ENCODE measurements at regions not wholly inside any gene's neighbourhood (a gene's known extent, or its start where the extent isn't known, plus 50 kb on each side); places are given as distances from the start of the nearest gene placed in this dataset.
A peak's percentile ranks its signal among the peaks of the same experiment; 100 is the strongest.
"Not testable (repeated sequence)": the region's sequence is repeated elsewhere in the genome, so short reads cannot be mapped to it uniquely, and the experiment has no call there.

GRCh38 chr17:70891306-70891705, 722.0 kb downstream of the KCNJ2 start:
- DNase-seq, result no peak

- DNase-seq, result no peak
Measured at GRCh38 chr17:70892527-70892926, 723.2 kb downstream of the KCNJ2 start.

DNA sequence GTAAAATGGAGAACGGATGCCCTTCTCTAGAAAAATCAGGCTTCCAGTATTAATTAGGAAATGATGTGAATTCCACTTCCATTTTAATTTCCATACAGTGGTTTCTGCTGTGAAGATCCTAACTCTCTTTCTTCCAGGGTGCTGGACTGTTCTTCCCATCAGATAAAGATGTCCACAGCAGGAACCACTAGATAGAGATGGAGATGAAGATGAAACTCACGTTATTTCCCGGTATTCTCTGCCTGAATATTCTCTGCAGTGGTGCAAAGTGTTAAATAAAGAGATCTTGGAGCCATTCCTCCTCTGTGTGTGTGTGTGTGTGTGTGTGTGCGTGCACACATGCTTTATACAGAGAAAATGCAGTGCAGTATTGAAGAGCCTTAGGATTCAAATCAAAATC, 727.5 kb downstream of the KCNJ2 start:
- DNase-seq, result peak; percentile 3

DNA sequence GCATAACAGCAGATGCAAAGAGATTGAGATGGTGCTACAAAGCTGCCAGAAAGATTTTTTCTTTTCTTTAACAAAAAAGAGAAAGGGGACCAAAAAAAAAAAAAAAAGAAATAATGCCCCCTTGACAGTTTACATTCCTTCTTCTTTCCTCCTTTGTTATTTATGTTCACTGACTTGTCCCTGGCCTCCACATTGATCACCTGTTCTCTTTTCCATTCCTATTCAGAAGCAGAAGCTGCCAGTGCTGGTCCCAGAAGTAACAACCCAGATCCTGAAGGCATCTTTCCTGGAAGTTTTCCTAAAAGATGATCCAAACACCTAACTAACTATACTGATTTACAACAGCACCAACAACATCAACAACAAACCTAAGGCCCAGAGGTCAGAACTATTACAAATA, 728.1 kb downstream of the KCNJ2 start:
- DNase-seq, result no peak

DNA sequence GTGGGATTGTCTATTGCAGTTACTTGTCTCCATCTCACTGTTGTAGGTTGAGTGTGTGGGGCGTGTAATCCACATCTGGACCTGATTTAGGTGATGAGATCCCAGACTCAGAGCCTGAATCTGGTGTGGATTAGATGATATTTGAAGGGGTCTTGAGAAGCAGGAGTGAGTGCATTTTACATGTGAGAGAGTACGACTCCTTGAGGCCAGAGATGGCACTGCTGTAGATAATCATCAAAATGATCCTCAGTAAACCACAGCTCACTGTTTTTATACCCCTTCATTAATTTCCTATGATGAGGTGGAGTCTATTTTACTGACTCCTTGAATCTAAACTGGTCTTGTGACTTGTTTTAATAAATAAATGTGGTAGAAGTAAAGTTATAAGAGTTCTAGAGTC, 732.5 kb downstream of the KCNJ2 start:
- DNase-seq, result no peak

GRCh38 chr17:70905796-70906195, 736.5 kb downstream of the KCNJ2 start:
- DNase-seq, result no peak

- peak; percentile 90 for DNase-seq
Measured at GRCh38 chr17:70906808-70907207, 737.5 kb downstream of the KCNJ2 start.

GRCh38 chr17:70912716-70913485, 743.6 kb downstream of the KCNJ2 start:
- no peak for DNase-seq

DNA sequence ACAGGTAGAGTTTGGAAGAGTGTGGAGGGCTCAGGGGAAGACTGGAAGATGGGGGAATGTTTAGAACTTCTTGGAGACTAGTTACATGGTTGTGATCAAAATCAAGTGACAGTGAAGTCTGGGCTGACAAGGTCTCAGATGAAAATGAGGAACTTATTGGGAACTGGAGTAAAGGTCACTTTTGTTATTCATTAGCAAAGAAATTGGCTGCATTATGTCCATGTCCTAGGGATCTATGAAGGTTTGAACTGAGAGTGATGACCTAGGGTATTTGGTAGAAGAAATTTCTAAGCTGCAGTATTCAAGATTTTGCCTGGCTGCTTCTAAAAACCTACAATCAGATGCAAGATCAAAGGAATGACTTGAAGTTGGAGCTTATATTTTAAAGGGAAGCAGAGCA, 747.1 kb downstream of the KCNJ2 start:
- no peak for DNase-seq

- DNase-seq, result no peak
Measured at GRCh38 chr17:70919241-70919640, 749.9 kb downstream of the KCNJ2 start.

DNA sequence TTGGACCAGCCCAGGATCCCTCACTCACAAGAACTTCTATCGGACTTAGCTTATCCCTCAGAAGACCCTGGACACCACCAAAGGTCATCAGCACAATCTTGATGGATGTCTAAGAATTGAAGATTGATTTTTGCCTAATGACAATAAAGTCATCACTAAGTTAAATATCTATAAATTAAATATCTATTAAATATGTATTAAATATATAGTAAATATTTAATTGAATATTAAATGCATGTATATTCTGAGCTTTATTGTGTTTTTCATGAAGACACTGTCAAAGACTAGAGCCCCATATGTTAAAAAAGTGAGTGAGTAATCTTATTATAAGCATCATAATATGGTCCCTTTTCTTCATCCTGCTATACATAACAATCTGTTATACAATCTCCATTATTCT, 751.1 kb downstream of the KCNJ2 start:
- no peak for DNase-seq

DNA sequence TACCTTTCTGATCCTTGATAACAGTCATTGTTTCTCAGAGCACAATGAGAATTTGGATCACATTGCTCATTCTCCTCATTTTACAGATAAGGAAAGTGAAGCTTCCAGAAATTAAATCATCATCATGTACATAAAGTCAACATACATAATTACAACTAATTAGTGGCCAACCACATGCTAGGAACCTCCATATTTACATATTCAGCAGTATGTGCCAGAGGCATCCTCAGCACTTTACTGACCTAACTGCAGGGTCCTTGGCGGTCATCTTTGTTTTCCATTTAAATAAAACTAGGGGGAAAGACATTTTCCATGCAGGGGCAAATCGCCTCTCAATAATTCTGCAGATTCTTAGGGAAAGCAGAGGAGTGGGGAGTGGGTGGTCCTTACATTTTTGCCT, 752.9 kb downstream of the KCNJ2 start:
- no peak for DNase-seq

DNA sequence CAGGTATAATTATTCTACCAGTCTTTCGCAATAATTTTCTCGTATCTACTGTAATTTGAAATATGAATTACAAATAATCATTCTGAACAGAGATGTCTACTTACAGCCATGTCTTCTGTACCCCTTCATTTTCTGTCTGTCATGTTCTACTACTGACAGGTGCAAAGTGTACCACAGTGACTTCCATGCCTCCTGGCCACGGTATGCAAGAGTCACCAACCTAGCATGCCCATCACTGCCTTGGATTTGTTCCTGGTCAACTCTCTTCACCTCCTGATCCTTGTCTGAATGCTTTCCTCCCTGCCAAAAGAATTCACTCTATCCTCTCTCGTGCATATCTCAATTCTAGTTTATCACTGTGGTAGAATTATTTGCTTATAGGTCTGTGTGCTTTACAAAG, 755.4 kb downstream of the KCNJ2 start:
- no peak for DNase-seq

DNA sequence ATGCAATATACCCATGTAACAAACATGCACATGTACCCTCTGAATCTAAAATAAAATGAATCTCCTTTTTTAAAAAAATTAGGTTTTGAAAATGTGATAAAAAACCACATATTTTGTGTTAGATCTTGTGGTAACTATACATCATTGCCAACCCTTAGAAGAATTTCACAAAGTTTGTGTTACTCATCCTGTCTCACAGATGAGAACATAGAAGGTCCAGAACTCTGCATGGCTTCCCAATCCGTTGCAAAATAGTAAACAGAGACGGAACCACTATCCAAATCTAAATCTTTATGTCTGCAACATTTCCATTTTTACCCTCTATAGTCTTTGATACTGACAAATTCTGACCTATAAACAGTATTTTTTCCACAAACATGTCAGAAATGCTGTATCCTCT, 759.9 kb downstream of the KCNJ2 start:
- no peak for DNase-seq

GRCh38 chr17:70934231-70934630, 764.9 kb downstream of the KCNJ2 start:
- DNase-seq, result no peak

DNA sequence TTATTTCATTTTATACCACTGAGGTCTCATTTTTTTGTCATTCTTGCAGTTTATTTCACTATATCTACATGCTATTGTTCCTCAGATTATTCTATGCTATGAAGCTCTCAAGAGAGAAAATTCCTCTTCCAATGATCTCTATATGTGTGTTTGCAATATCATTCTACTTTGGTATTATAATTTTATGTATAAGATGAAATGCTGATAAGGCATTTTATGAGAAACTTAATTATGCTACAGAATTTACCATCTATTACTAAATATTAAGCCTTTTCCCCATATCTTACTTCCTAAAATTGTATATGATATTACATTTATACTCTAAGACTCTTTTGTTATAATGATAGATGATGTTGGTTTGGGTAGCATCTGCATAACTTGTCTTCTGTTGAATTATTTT, 765.5 kb downstream of the KCNJ2 start:
- DNase-seq, result no peak

DNA sequence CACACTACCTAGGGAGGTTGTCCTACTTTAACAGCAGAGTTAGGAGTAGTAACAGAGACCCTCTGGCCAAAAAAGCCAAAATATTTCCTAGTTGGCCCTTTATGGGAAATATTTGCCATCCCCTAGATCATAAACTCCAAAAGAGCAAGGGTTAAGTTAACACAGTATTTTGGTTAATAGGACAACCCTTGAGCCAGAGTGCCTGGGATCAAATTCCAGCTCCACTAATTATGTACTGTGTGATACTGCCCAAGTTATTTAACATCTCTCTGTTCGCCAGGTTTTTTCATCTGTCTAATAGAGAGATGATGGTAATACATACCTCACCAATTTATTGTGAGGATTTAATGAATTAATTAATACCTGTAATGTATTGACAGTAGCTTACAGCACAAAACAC, 767.4 kb downstream of the KCNJ2 start:
- DNase-seq, result no peak

GRCh38 chr17:70938336-70938735, 769.0 kb downstream of the KCNJ2 start:
- peak; percentile 75 for DNase-seq

GRCh38 chr17:70945386-70945785, 776.1 kb downstream of the KCNJ2 start:
- peak; percentile 11 for DNase-seq

- no peak for DNase-seq
Measured at GRCh38 chr17:70947215-70947614, 777.9 kb downstream of the KCNJ2 start.

DNA sequence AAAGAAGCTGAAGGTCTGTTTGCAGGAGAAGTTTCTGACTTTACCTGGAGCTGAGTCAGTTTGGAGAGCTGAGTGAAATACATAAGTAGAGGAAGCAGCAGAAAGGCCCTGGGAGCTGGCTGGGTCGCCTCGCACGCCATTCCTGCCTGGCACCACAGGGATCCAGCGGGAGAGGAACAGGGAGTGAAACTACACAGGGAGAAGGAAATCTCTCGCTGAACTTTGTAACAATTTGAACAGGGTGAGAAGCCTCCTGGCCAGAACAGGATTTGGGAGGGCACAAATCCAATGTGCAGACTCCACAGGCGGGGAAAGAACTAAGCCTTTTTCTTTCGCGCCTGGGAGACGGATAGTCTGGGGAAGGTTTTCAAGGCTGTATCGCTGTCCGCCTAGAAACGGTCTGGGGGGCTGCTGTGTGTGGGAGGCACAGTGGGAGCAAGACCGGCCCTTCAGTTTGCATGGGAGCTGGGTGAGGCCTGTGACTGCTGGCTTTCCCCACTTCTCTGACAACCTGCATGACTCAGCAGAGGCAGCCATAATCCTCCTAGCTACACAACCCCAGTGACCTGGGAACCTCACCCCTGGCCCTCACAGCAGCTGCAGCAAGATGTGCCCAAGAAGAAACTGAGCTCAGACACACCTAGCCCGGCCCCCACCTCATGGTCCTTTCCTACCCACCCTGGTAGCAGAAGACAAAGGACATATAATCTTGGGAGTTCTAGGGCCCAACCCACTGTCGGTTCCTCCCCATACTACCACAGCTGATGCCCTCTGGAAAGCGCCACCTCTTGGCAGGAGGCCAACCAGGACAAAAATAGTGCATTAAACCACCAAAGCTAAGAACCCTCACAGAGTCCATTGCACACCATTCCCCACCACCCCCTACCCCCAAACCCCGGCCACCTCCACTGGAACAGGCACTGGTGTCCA, 778.6 kb downstream of the KCNJ2 start:
- no peak for DNase-seq

DNA sequence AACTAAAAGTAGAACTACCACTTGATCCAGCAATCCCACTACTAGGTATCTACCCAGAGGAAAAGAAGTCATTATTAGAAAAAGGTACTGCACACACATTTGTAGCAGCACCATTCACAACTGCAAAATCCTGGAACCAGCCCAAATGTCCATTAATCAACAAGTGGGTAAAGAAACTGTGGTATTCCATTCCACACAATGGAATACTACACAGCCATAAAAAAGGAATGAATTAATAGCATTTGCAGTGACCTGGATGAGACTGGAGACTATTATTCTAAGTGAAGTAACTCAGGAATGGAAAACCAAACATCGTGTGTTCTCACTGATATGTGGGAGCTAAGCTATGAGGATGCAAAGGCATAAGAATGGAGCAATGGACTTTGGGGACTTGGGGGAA, 783.8 kb downstream of the KCNJ2 start:
- not testable (repeated sequence) for DNase-seq

GRCh38 chr17:70955441-70955840, 786.1 kb downstream of the KCNJ2 start:
- no peak for DNase-seq

DNA sequence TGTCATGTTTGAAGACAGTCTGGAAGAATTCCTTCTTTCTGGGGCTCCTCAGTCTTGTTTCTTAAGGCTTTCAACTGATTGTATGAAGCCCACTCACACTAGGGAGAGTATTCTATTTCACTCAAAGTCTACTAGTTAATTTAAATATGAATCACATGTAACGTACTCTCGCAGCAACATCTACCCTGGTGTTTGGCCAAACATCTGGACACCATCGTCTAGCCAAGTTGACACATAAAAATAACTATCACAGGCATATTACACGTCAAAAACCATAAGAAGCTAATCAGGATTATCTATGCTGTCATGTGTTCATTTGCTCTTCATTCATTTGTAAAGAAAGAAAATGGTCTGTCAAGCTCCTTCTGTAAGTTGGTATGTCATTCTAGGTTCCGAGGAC, 787.4 kb downstream of the KCNJ2 start:
- no peak for DNase-seq
